Gastroesophageal sphincter (tissue), 4 donors: ENCODE measurements at regions not wholly inside any gene's neighbourhood (a gene's known extent, or its start where the extent isn't known, plus 50 kb on each side); places are given as distances from the start of the nearest gene placed in this dataset.

Experiments used
- ATAC-seq: fragments of 150-250 bp; one replicate; pipeline ENCODE4 v1.9.1; 2016; ENCODE audit warnings: mild to moderate bottlenecking, moderate library complexity
- H3K27ac ChIP-seq, 4 donors: fragments of 200-600 bp; sonication (generic) in 3 of 4; 1 replicate in 3 of 4; 2 replicates in 1 of 4; pipeline ENCODE4 v1.5.1; 2016 to 2019
- H3K27me3 ChIP-seq: fragments of 200-600 bp; sonication (generic); one replicate; pipeline ENCODE4 v1.5.1; 2019
- H3K36me3 ChIP-seq, 2 donors: fragments of 200-600 bp; sonication (generic); one replicate each; pipeline ENCODE4 v1.5.1; 2019; ENCODE audit warnings: control low read depth in 1 of 2
- H3K4me1 ChIP-seq, 3 donors: fragments of 200-600 bp; sonication (generic); 1 replicate in 2 of 3; 2 replicates in 1 of 3; pipeline ENCODE4 v1.5.1; 2016 to 2019; ENCODE audit warnings: control low read depth in 2 of 3
- H3K4me3 ChIP-seq, 2 donors: fragments of 200-600 bp; sonication (generic); one replicate each; pipeline ENCODE4 v1.5.1; 2019; ENCODE audit warnings: mild to moderate bottlenecking in 1 of 2, moderate library complexity in 1 of 2
- H3K9me3 ChIP-seq, 3 donors: fragments of 200-600 bp; sonication (generic); one replicate each; pipeline ENCODE4 v1.5.1; 2017 to 2019; ENCODE audit warnings: control low read depth in 2 of 3
- CTCF ChIP-seq, 4 experiments: fragments of 200-600 bp in 2 of 4; fragments of 450-650 bp in 2 of 4; sonication (generic) in 1 of 4; IDR thresholded peaks; one replicate each; pipeline ENCODE4 v1.5.1; 2017 to 2019; ENCODE audit warnings: antibody characterized with exemption in 4 of 4, mild to moderate bottlenecking in 2 of 4, moderate library complexity in 2 of 4
- EP300 ChIP-seq: sonication (generic); formaldehyde crosslinking; IDR thresholded peaks from one replicate; pipeline ENCODE4 v1.6.1; 2017; ENCODE audit warnings: antibody characterized with exemption, mild to moderate bottlenecking
- POLR2A ChIP-seq, 2 donors: fragments of 450-650 bp; IDR thresholded peaks; one replicate each; pipeline ENCODE4 v1.6.1; 2017; ENCODE audit warnings: antibody characterized with exemption in 2 of 2, mild to moderate bottlenecking in 2 of 2, moderate library complexity in 1 of 2
- POLR2AphosphoS5 ChIP-seq: sonication (generic); formaldehyde crosslinking; IDR thresholded peaks from one replicate; pipeline ENCODE4 v1.6.1; 2017; ENCODE audit warnings: antibody characterized with exemption
- WGBS, 2 donors: methylation state at CpG; one replicate each; pipeline ENCODE4 v1.1.5; 2018; ENCODE audit warnings: low coverage in 1 of 2; 5-methylcytosine and 5-hydroxymethylcytosine counted together

- TF ChIP-seq CTCF (IDR thresholded peaks at IDR 0.05) (no peak), POLR2AphosphoS5 (no peak), EP300 (no peak), POLR2A (IDR thresholded peaks at IDR 0.05) (no peak)
- ATAC-seq: no peak
Observed at GRCh38 chr10:89952751-89953150, 251.4 kb downstream of the KIF20B start.

GRCh38 chr10:89954061-89954460, 252.7 kb downstream of the KIF20B start:
- ATAC-seq: no peak
- 36 to 44% methylated on average over 3 of the region's 3 CpGs for WGBS, 2 donors
- Histone ChIP-seq H3K9me3 (no peaks in the 10 kb centered on the region), H3K27me3 (no peaks in the 10 kb centered on the region), H3K4me3 (no peak overlapping the region), H3K4me1 (no peaks in the 10 kb centered on the region), H3K27ac (no peak overlapping the region), H3K36me3 (no peaks in the 10 kb centered on the region)
- no peak for TF ChIP-seq POLR2AphosphoS5
- no peak for TF ChIP-seq CTCF (IDR thresholded peaks at IDR 0.05)
- TF ChIP-seq POLR2A (IDR thresholded peaks at IDR 0.05): no peak
- no peak for TF ChIP-seq EP300

More at GRCh38 chr10:89952751-89953150, 251.4 kb downstream of the KIF20B start:
- no peaks in the 10 kb centered on the region for H3K27me3 ChIP-seq
- H3K36me3 ChIP-seq: no peaks in the 10 kb centered on the region
- no peak overlapping the region for H3K4me3 ChIP-seq
- peaks cover 0 to 5% (median 0%) of the 10 kb centered on the region in 3 donors for H3K9me3 ChIP-seq
- H3K4me1 ChIP-seq: no peaks in the 10 kb centered on the region
- no peak overlapping the region for H3K27ac ChIP-seq

GRCh38 chr10:89954787-89955566, 253.6 kb downstream of the KIF20B start:
- H3K4me3 ChIP-seq: no peak overlapping the region
- H3K36me3 ChIP-seq: no peaks in the 10 kb centered on the region
- no peaks in the 10 kb centered on the region for H3K9me3 ChIP-seq
- no peaks in the 10 kb centered on the region for H3K4me1 ChIP-seq
- H3K27me3 ChIP-seq: no peaks in the 10 kb centered on the region
- H3K27ac ChIP-seq: no peak overlapping the region
- no peak for ATAC-seq
- no peak for TF ChIP-seq POLR2A (IDR thresholded peaks at IDR 0.05)
- TF ChIP-seq CTCF (IDR thresholded peaks at IDR 0.05): peak in 3 of 4 experiments; percentile 14 to 28 (median 18)

- no peak for ATAC-seq
- H3K4me1 ChIP-seq: no peaks in the 10 kb centered on the region
- 62 to 70% methylated on average over 6 to 7 of the region's 7 CpGs for WGBS, 2 donors
- TF ChIP-seq POLR2A (IDR thresholded peaks at IDR 0.05) (no peak), EP300 (no peak), CTCF (IDR thresholded peaks at IDR 0.05) (no peak), POLR2AphosphoS5 (no peak)
- no peaks in the 10 kb centered on the region for H3K27me3 ChIP-seq
- H3K27ac ChIP-seq: no peak overlapping the region
- no peaks in the 10 kb centered on the region for H3K9me3 ChIP-seq
- H3K36me3 ChIP-seq: no peaks in the 10 kb centered on the region
- no peak overlapping the region for H3K4me3 ChIP-seq
Observed at GRCh38 chr10:89959433-89960110, 258.2 kb downstream of the KIF20B start.
